ENCODE measurements at regions not wholly inside any gene's neighbourhood (a gene's known extent, or its start where the extent isn't known, plus 50 kb on each side); places are given as distances from the start of the nearest gene placed in this dataset.

GRCh38 chr3:25056803-25057351 lies 371.2 kb upstream of the RARB start:
- Histone ChIP-seq H3K4me3 (ENCODE audit: control insufficient read depth in 2 of 3, extremely low read depth in 1 of 3, insufficient read depth in 2 of 3, low read depth in 1 of 3, low read length in 3 of 3) (no peak overlapping the region), H2AFZ (ENCODE audit: control insufficient read depth, low read length) (no peak overlapping the region), H3K27me3 (ENCODE audit: control insufficient read depth, extremely low read depth, insufficient read depth, low read length) (no peaks in the 10 kb centered on the region), H3K27ac (ENCODE audit: control insufficient read depth, insufficient read depth, low read length) (no peak overlapping the region), H3K9ac (ENCODE audit: control insufficient read depth, extremely low read depth, insufficient read depth, low read length) (no peak overlapping the region), H3K9me3 (ENCODE audit: control insufficient read depth, low read depth, low read length) (no peaks in the 10 kb centered on the region), H3K36me3 (ENCODE audit: control insufficient read depth in 2 of 2, extremely low read depth in 1 of 2, insufficient read depth in 2 of 2, low read length in 2 of 2) (no peaks in the 10 kb centered on the region), H4K20me1 (ENCODE audit: control insufficient read depth, extremely low read depth, insufficient read depth, low read length) (no peaks in the 10 kb centered on the region), H3K79me2 (ENCODE audit: control insufficient read depth, insufficient read depth, low read length) (no peaks in the 10 kb centered on the region), H3K4me1 (ENCODE audit: control insufficient read depth, extremely low read depth, insufficient read depth, low read length) (no peaks in the 10 kb centered on the region), H3K9me1 (ENCODE audit: control insufficient read depth, extremely low read depth, insufficient read depth, low read length) (no peaks in the 10 kb centered on the region), H3K4me2 (ENCODE audit: control insufficient read depth, extremely low read depth, insufficient read depth, low read depth, low read length) (no peak overlapping the region)
- no peak for TF ChIP-seq CTCF (optimal IDR thresholded peaks at IDR 0.05 in 1 of 3, IDR thresholded peaks at IDR 0.05 in 1 of 3, conservative IDR thresholded peaks at IDR 0.05 in 1 of 3; ENCODE audit: extremely low read depth in 1 of 3, insufficient read depth in 2 of 3, low read length in 3 of 3)
- no peak for TF ChIP-seq EZH2 (IDR thresholded peaks at IDR 0.05; ENCODE audit: low read length)
- DNase-seq (ENCODE audit: low read depth, low spot score) (no peak), FAIRE-seq (no peak)
- dilution Hi-C loops (cut with MboI; ENCODE audit: extremely low pct_ligation_motif_present, low sequenced_read_pairs): no loop called here

DNA sequence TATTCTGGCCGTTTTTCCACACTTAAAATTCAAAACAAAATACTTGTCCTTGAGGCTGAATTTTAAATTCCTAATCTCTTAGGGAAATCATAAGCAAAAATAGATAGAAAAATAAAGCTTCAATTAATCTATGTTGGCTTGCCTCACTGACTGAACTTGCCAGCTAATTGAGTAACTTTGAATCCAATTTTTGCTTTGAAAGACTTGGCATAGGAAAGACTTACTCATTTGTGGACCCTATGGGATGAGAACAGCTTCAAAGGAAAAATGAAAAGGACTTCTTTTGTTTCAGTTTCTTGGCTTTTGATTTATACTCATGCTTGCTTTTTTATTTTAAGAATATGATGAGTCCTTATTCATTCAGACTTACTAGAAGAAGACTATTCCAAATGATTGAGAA lies 370.7 kb upstream of the RARB start:
- no peaks in the 10 kb centered on the region for H3K9me1 ChIP-seq (ENCODE audit: control insufficient read depth, extremely low read depth, insufficient read depth, low read length)
- H3K27me3 ChIP-seq (ENCODE audit: control insufficient read depth, extremely low read depth, insufficient read depth, low read length): no peaks in the 10 kb centered on the region
- no peak overlapping the region for H2AFZ ChIP-seq (ENCODE audit: control insufficient read depth, low read length)
- H3K9ac ChIP-seq (ENCODE audit: control insufficient read depth, extremely low read depth, insufficient read depth, low read length): no peak overlapping the region
- dilution Hi-C loops (cut with MboI; ENCODE audit: extremely low pct_ligation_motif_present, low sequenced_read_pairs): no loop called here
- no peaks in the 10 kb centered on the region for H3K79me2 ChIP-seq (ENCODE audit: control insufficient read depth, insufficient read depth, low read length)
- no peak overlapping the region for H3K4me2 ChIP-seq (ENCODE audit: control insufficient read depth, extremely low read depth, insufficient read depth, low read depth, low read length)
- H3K36me3 ChIP-seq (ENCODE audit: control insufficient read depth in 2 of 2, extremely low read depth in 1 of 2, insufficient read depth in 2 of 2, low read length in 2 of 2): no peaks in the 10 kb centered on the region
- FAIRE-seq: no peak
- H4K20me1 ChIP-seq (ENCODE audit: control insufficient read depth, extremely low read depth, insufficient read depth, low read length): no peaks in the 10 kb centered on the region
- DNase-seq (ENCODE audit: low read depth, low spot score): no peak
- H3K4me3 ChIP-seq (ENCODE audit: control insufficient read depth in 2 of 3, extremely low read depth in 1 of 3, insufficient read depth in 2 of 3, low read depth in 1 of 3, low read length in 3 of 3): no peak overlapping the region
- H3K4me1 ChIP-seq (ENCODE audit: control insufficient read depth, extremely low read depth, insufficient read depth, low read length): no peaks in the 10 kb centered on the region
- no peaks in the 10 kb centered on the region for H3K9me3 ChIP-seq (ENCODE audit: control insufficient read depth, low read depth, low read length)
- TF ChIP-seq CTCF (optimal IDR thresholded peaks at IDR 0.05 in 1 of 3, IDR thresholded peaks at IDR 0.05 in 1 of 3, conservative IDR thresholded peaks at IDR 0.05 in 1 of 3; ENCODE audit: extremely low read depth in 1 of 3, insufficient read depth in 2 of 3, low read length in 3 of 3) (no peak), EZH2 (IDR thresholded peaks at IDR 0.05; ENCODE audit: low read length) (no peak)
- no peak overlapping the region for H3K27ac ChIP-seq (ENCODE audit: control insufficient read depth, insufficient read depth, low read length)
